Epithelial cell of proximal tubule (primary cell): ENCODE measurements at regions not wholly inside any gene's neighbourhood (a gene's known extent, or its start where the extent isn't known, plus 50 kb on each side); places are given as distances from the start of the nearest gene placed in this dataset.

Source experiments
- DNase-seq: peaks from one replicate; pipeline ENCODE4 v3.0.0-alpha.2; 2011; ENCODE audit warnings: low read depth
- H3K4me3 ChIP-seq: 2 replicates; pipeline ENCODE4 v1.5.1; 2011; ENCODE audit warnings: low read depth, mild to moderate bottlenecking, low read length
- CTCF ChIP-seq: conservative IDR thresholded peaks from 2 replicates; pipeline ENCODE4 v1.5.1; 2012; ENCODE audit warnings: low read depth, mild to moderate bottlenecking, low read length

GRCh38 chr12:93256256-93256969 is 121.3 kb upstream of the NUDT4 start:
- no peak for DNase-seq
- no peak overlapping the region for H3K4me3 ChIP-seq
- TF ChIP-seq CTCF: no peak

GRCh38 chr12:93261505-93262094 is 116.1 kb upstream of the NUDT4 start:
- H3K4me3 ChIP-seq: no peak overlapping the region
- no peak for DNase-seq
- TF ChIP-seq CTCF: no peak

- no peak for DNase-seq
- no peak for TF ChIP-seq CTCF
- no peak overlapping the region for H3K4me3 ChIP-seq
These were observed 104.7 kb upstream of the NUDT4 start for GRCh38 chr12:93272997-93273396.

- DNase-seq: no peak
- no peak overlapping the region for H3K4me3 ChIP-seq
- TF ChIP-seq CTCF: no peak
These were observed 103.7 kb upstream of the NUDT4 start for GRCh38 chr12:93273834-93274564.

- no peak for DNase-seq
- H3K4me3 ChIP-seq: no peak overlapping the region
- TF ChIP-seq CTCF: no peak
These were observed 102.8 kb upstream of the NUDT4 start for GRCh38 chr12:93274937-93275336.

- no peak overlapping the region for H3K4me3 ChIP-seq
- TF ChIP-seq CTCF: no peak
- no peak for DNase-seq
These were observed 102.1 kb upstream of the NUDT4 start for GRCh38 chr12:93275589-93275988.
